HG03139 (cell line): ENCODE measurements at regions not wholly inside any gene's neighbourhood (a gene's known extent, or its start where the extent isn't known, plus 50 kb on each side); places are given as distances from the start of the nearest gene placed in this dataset.

Experiments used
- ATAC-seq: cut with Tn5 transposase; IDR thresholded peaks from one replicate; pipeline ENCODE4 v1.9.1; 2021; ENCODE audit not compliant: unreplicated experiment

- ATAC-seq = no peak
Observed at GRCh38 chr7:42761486-42761885, 150.4 kb downstream of the C7orf25 start.

- no peak for ATAC-seq
Observed at GRCh38 chr7:42758124-42758523, 153.7 kb downstream of the C7orf25 start.

GRCh38 chr7:42756841-42757240, 155.0 kb downstream of the C7orf25 start:
- ATAC-seq = no peak

- no peak for ATAC-seq
Observed at GRCh38 chr7:42753811-42754363, 158.0 kb downstream of the C7orf25 start.

GRCh38 chr7:42753367-42753766, 158.5 kb downstream of the C7orf25 start:
- ATAC-seq = no peak

GRCh38 chr7:42750172-42750571, 161.7 kb downstream of the C7orf25 start:
- ATAC-seq = no peak

- no peak for ATAC-seq
Observed at GRCh38 chr7:42747044-42747443, 164.8 kb downstream of the C7orf25 start.

GRCh38 chr7:42746214-42746613, 165.7 kb downstream of the C7orf25 start:
- ATAC-seq = no peak

- no peak for ATAC-seq
Observed at GRCh38 chr7:42745357-42746059, 166.4 kb downstream of the C7orf25 start.

GRCh38 chr7:42744746-42745145, 167.1 kb downstream of the C7orf25 start:
- no peak for ATAC-seq

GRCh38 chr7:42743077-42743858, 168.6 kb downstream of the C7orf25 start:
- no peak for ATAC-seq

GRCh38 chr7:42742318-42742717, 169.6 kb downstream of the C7orf25 start:
- no peak for ATAC-seq

- ATAC-seq = no peak
Observed at GRCh38 chr7:42740408-42740807, 171.5 kb downstream of the C7orf25 start.

- ATAC-seq = no peak
Observed at GRCh38 chr7:42739638-42740037, 172.2 kb downstream of the C7orf25 start.

GRCh38 chr7:42736931-42737330, 174.9 kb downstream of the C7orf25 start:
- no peak for ATAC-seq

- ATAC-seq = no peak
Observed at GRCh38 chr7:42735081-42735480, 176.8 kb downstream of the C7orf25 start.

GRCh38 chr7:42734568-42734967, 177.3 kb downstream of the C7orf25 start:
- ATAC-seq = no peak

- no peak for ATAC-seq
Observed at GRCh38 chr7:42733040-42733439, 178.8 kb downstream of the C7orf25 start.

- no peak for ATAC-seq
Observed at GRCh38 chr7:42730586-42730985, 181.3 kb downstream of the C7orf25 start.

GRCh38 chr7:42729053-42729765, 182.7 kb downstream of the C7orf25 start:
- ATAC-seq = no peak

GRCh38 chr7:42727451-42727850, 184.4 kb downstream of the C7orf25 start:
- no peak for ATAC-seq
